IMR-90 (cell line): ENCODE measurements at regions not wholly inside any gene's neighbourhood (a gene's known extent, or its start where the extent isn't known, plus 50 kb on each side); places are given as distances from the start of the nearest gene placed in this dataset.

Experiments
- ATAC-seq: fragments of 200-7000 bp; cut with Tn5 transposase; 2 replicates; pipeline ENCODE4 v1.9.1; 2020; ENCODE audit warnings: low read depth, mild to moderate bottlenecking, moderate library complexity
- BruUV-seq: library from RNA; stranded (reverse); fragments of 400-500 nt; replicated peaks from 2 replicates; lab custom pipeline; 2021; lab: Mats Ljungman, UMichigan
- CTCF ChIA-PET: fragments of 300-600 bp; formaldehyde crosslinking; extraction: SDS; loops from one replicate; lab custom pipeline; 2021; ENCODE audit warnings: antibody characterized with exemption; lab: Yijun Ruan, JAX
- POLR2A ChIA-PET: fragments of 300-600 bp; sonication (Branson Sonifier 250); formaldehyde crosslinking; loops from one replicate; lab custom pipeline; 2022; ENCODE audit warnings: antibody characterized with exemption; ENCODE audit not compliant: unreplicated experiment; lab: Charles Lee
- DNase-seq: peaks from one replicate; pipeline ENCODE4 v3.0.0; 2013
- H2AFZ ChIP-seq: replicated peaks from 2 replicates; pipeline ENCODE3; 2013; ENCODE audit warnings: low read length, mild to moderate bottlenecking; ENCODE audit not compliant: poor library complexity
- H2AK5ac ChIP-seq: 2 replicates; pipeline ENCODE4 v1.6.1; 2013; ENCODE audit warnings: low read depth, low read length, inconsistent platforms
- H2AK9ac ChIP-seq: replicated peaks from 2 replicates; pipeline ENCODE3; 2013; ENCODE audit warnings: mild to moderate bottlenecking, low read depth, low read length, moderate library complexity; ENCODE audit not compliant: poor library complexity
- H2BK120ac ChIP-seq: 2 replicates; pipeline ENCODE4 v1.6.1; 2013; ENCODE audit warnings: low read depth, low read length, inconsistent platforms
- H2BK15ac ChIP-seq: 3 replicates; pipeline ENCODE4 v1.6.1; 2013; ENCODE audit warnings: low read depth, low read length, inconsistent platforms
- H2BK20ac ChIP-seq: 2 replicates; pipeline ENCODE4 v1.6.1; 2013; ENCODE audit warnings: low read depth, mild to moderate bottlenecking, inconsistent platforms, low read length, moderate library complexity
- H2BK5ac ChIP-seq: 2 replicates; pipeline ENCODE4 v1.6.1; 2013; ENCODE audit warnings: mild to moderate bottlenecking, low read depth, low read length, inconsistent platforms; ENCODE audit not compliant: poor library complexity, severe bottlenecking
- H3K14ac ChIP-seq: replicated peaks from 2 replicates; pipeline ENCODE4 v1.6.1; 2013; ENCODE audit warnings: low read depth, low read length, inconsistent platforms
- H3K18ac ChIP-seq: 2 replicates; pipeline ENCODE4 v1.6.1; 2013; ENCODE audit warnings: low read depth, low read length, control low read depth
- H3K23ac ChIP-seq: 2 replicates; pipeline ENCODE4 v1.6.1; 2013; ENCODE audit warnings: low read depth, low read length, inconsistent platforms
- H3K27ac ChIP-seq: 2 replicates; pipeline ENCODE4 v1.5.1; 2013; ENCODE audit warnings: mild to moderate bottlenecking, control low read depth, low read length; ENCODE audit not compliant: insufficient read depth
- H3K27me3 ChIP-seq: 2 replicates; pipeline ENCODE4 v1.6.1; 2013; ENCODE audit warnings: low read length; ENCODE audit not compliant: control insufficient read depth, insufficient read depth
- H3K36me3 ChIP-seq: 2 replicates; pipeline ENCODE4 v1.6.1; 2013; ENCODE audit warnings: low read length, mixed read lengths; ENCODE audit not compliant: control insufficient read depth, insufficient read depth
- H3K4ac ChIP-seq: 2 replicates; pipeline ENCODE4 v1.6.1; 2013; ENCODE audit warnings: low read depth, low read length, inconsistent platforms
- H3K4me1 ChIP-seq: 2 replicates; pipeline ENCODE4 v1.6.1; 2013; ENCODE audit warnings: low read length, mixed read lengths; ENCODE audit not compliant: control insufficient read depth, insufficient read depth
- H3K4me2 ChIP-seq: 2 replicates; pipeline ENCODE4 v1.6.1; 2013; ENCODE audit warnings: low read depth, mild to moderate bottlenecking, control low read depth, low read length, moderate library complexity
- H3K4me3 ChIP-seq: 2 replicates; pipeline ENCODE4 v1.5.1; 2013; ENCODE audit warnings: low read depth, mild to moderate bottlenecking, control low read depth, low read length, moderate library complexity; ENCODE audit not compliant: insufficient read depth
- H3K56ac ChIP-seq: 2 replicates; pipeline ENCODE4 v1.6.1; 2013; ENCODE audit warnings: low read length, inconsistent platforms; ENCODE audit not compliant: insufficient read depth; ENCODE audit errors: extremely low read depth
- H3K79me1 ChIP-seq, 2 experiments: 2 replicates each; pipeline ENCODE4 v1.6.1; 2013; ENCODE audit warnings: low read length in 2 of 2, inconsistent platforms in 1 of 2, low read depth in 1 of 2
- H3K9ac ChIP-seq: 2 replicates; pipeline ENCODE4 v1.6.1; 2013; ENCODE audit warnings: low read depth, low read length, control low read depth
- H3K9me1 ChIP-seq: 2 replicates; pipeline ENCODE4 v1.6.1; 2013; ENCODE audit warnings: low read length, inconsistent platforms; ENCODE audit not compliant: insufficient read depth
- H3K9me3 ChIP-seq: 2 replicates; pipeline ENCODE4 v1.6.1; 2013; ENCODE audit warnings: low read length; ENCODE audit not compliant: control insufficient read depth, insufficient read depth
- H4K20me1 ChIP-seq: 2 replicates; pipeline ENCODE4 v1.6.1; 2013; ENCODE audit warnings: low read length, inconsistent platforms; ENCODE audit not compliant: insufficient read depth
- H4K5ac ChIP-seq: 2 replicates; pipeline ENCODE4 v1.6.1; 2013; ENCODE audit warnings: mild to moderate bottlenecking, low read depth, low read length, control low read depth
- H4K8ac ChIP-seq, 2 experiments: 2 replicates each; pipeline ENCODE4 v1.6.1; 2013; ENCODE audit warnings: low read depth in 2 of 2, low read length in 2 of 2, control low read depth in 1 of 2, inconsistent platforms in 1 of 2
- H4K91ac ChIP-seq: 2 replicates; pipeline ENCODE4 v1.6.1; 2013; ENCODE audit warnings: low read depth, low read length, inconsistent platforms; ENCODE audit not compliant: insufficient read depth
- BHLHE40 ChIP-seq: fragments of 150-350 bp; IDR thresholded peaks from 2 replicates; pipeline ENCODE4 v1.6.1; 2016; ENCODE audit warnings: mild to moderate bottlenecking, low read depth, low read length
- CHD1 ChIP-seq: IDR thresholded peaks from 2 replicates; pipeline ENCODE4 v1.6.1; 2012; ENCODE audit warnings: low read depth, low read length, improper control_type of control experiment
- CTCF ChIP-seq: conservative IDR thresholded peaks from 2 replicates; pipeline ENCODE4 v1.5.1; 2012; ENCODE audit warnings: mild to moderate bottlenecking, low read depth, low read length, improper control_type of control experiment
- ELK1 ChIP-seq: fragments of 150-350 bp; IDR thresholded peaks from 2 replicates; pipeline ENCODE4 v1.6.1; 2016; ENCODE audit warnings: low read depth, mild to moderate bottlenecking, low read length, moderate library complexity, borderline replicate concordance
- MAFK ChIP-seq: IDR thresholded peaks from 2 replicates; pipeline ENCODE4 v1.6.1; 2012; ENCODE audit warnings: low read depth, low read length, improper control_type of control experiment
- MAZ ChIP-seq: IDR thresholded peaks from 2 replicates; pipeline ENCODE4 v1.6.1; 2012; ENCODE audit warnings: low read depth, mild to moderate bottlenecking, low read length, improper control_type of control experiment, moderate library complexity, borderline replicate concordance
- NFE2L2 ChIP-seq: fragments of 150-350 bp; IDR thresholded peaks from 2 replicates; pipeline ENCODE4 v1.6.1; 2016; ENCODE audit warnings: low read depth, mild to moderate bottlenecking, low read length
- RCOR1 ChIP-seq: IDR thresholded peaks from 2 replicates; pipeline ENCODE4 v1.6.1; 2012; ENCODE audit warnings: mild to moderate bottlenecking, low read length, improper control_type of control experiment; ENCODE audit not compliant: insufficient replicate concordance
- SMC3 ChIP-seq: fragments of 150-350 bp; IDR thresholded peaks from 2 replicates; pipeline ENCODE4 v1.6.1; 2016; ENCODE audit warnings: low read depth, mild to moderate bottlenecking, antibody characterized with exemption, low read length, moderate library complexity
- USF2 ChIP-seq: fragments of 150-350 bp; IDR thresholded peaks from 2 replicates; pipeline ENCODE4 v1.6.1; 2017; ENCODE audit warnings: mild to moderate bottlenecking, antibody characterized with exemption, low read length, low read depth
- WGBS, 2 experiments: methylation state at CpG; one replicate each; pipeline versions ENCODE4 v1.1.5 to v1.1.7; 2013; ENCODE audit warnings: missing lambda C conversion rate in 2 of 2; ENCODE audit not compliant: insufficient read length in 1 of 2; ENCODE audit errors: extremely low coverage in 2 of 2; 5-methylcytosine and 5-hydroxymethylcytosine counted together
- dilution Hi-C: fragments of 300-500 bp; cut with HindIII; formaldehyde crosslinking; loops from one replicate; pipeline ENCODE4 v1.14.3; 2018; ENCODE audit warnings: low sequenced_read_pairs; ENCODE audit not compliant: unreplicated experiment
- in situ Hi-C: fragments of 300-500 bp; cut with MboI; formaldehyde crosslinking; loops from 3 replicates; pipeline ENCODE4 v1.14.3; 2019; ENCODE audit warnings: low sequenced_read_pairs, inconsistent platforms, mixed read lengths
- intact Hi-C: fragments of 100-400 bp; cut with micrococcal nuclease; formaldehyde crosslinking; loops from 2 replicates; pipeline ENCODE4 v1.10.0; 2022

GRCh38 chr14:100474196-100474595 is 113.0 kb downstream of the BEGAIN start:
- Histone ChIP-seq H4K5ac (no peak overlapping the region), H4K20me1 (peaks cover 32% of the 10 kb centered on the region), H3K4me3 (no peak overlapping the region), H3K36me3 (peaks cover 5% of the 10 kb centered on the region; the same call in 1 of the 2 replicates), H4K8ac (no peak overlapping the region), H3K23ac (no peak overlapping the region), H3K27ac (no peak overlapping the region), H2BK15ac (no peak overlapping the region), H2AK5ac (no peak overlapping the region), H3K4me1 (peaks cover 8% of the 10 kb centered on the region), H2AK9ac (peak overlapping the region; percentile 15), H2BK120ac (no peak overlapping the region), H4K91ac (no peak overlapping the region), H3K4ac (no peak overlapping the region), H2AFZ (no peak overlapping the region), H3K9ac (no peak overlapping the region), H3K79me1 (peaks cover 0 to 5% of the 10 kb centered on the region in 2 experiments; a peak in 2 of 4 replicates), H3K14ac (no peak overlapping the region), H3K9me3 (no peaks in the 10 kb centered on the region), H3K4me2 (no peak overlapping the region), H3K9me1 (peaks cover 16% of the 10 kb centered on the region), H3K18ac (no peak overlapping the region), H2BK5ac (no peak overlapping the region), H2BK20ac (no peak overlapping the region), H3K27me3 (no peaks in the 10 kb centered on the region), H3K56ac (no peak overlapping the region)
- ChIA-PET POLR2A (no interaction called here), CTCF (no interaction called here)
- dilution Hi-C loops (no loop called here), intact Hi-C loops (no loop called here), in situ Hi-C loops (no loop called here)
- ATAC-seq (no peak), DNase-seq (no peak)
- TF ChIP-seq ELK1 (no peak), SMC3 (no peak), MAZ (no peak), BHLHE40 (no peak), CHD1 (no peak), NFE2L2 (no peak), CTCF (no peak), MAFK (no peak), USF2 (no peak), RCOR1 (no peak)
- no TSS peak for BruUV-seq
- 93% methylated on average over 2 of the region's 8 CpGs; no CpG with 5 or more reads in 1 of the 2 experiments for WGBS, 2 experiments
